Kidney epithelial cell (primary cell): ENCODE measurements at regions not wholly inside any gene's neighbourhood (a gene's known extent, or its start where the extent isn't known, plus 50 kb on each side); places are given as distances from the start of the nearest gene placed in this dataset.

Experiments
- DNase-seq: peaks from one replicate; pipeline ENCODE4 v3.0.0-alpha.2; 2010; ENCODE audit warnings: low read depth
- H3K27me3 ChIP-seq: 2 replicates; pipeline ENCODE4 v1.6.0; 2011; ENCODE audit warnings: low read length; ENCODE audit not compliant: control insufficient read depth, insufficient read depth
- H3K36me3 ChIP-seq: 2 replicates; pipeline ENCODE4 v1.5.1; 2011; ENCODE audit warnings: low read length; ENCODE audit not compliant: control insufficient read depth, insufficient read depth
- H3K4me3 ChIP-seq: 2 replicates; pipeline ENCODE4 v1.5.1; 2011; ENCODE audit warnings: low read depth, mild to moderate bottlenecking, control low read depth, low read length
- TF ChIP-seq, protein P1 (sequence below): IDR thresholded peaks from 2 replicates; pipeline ENCODE4 v1.5.1; 2011; ENCODE audit warnings: mild to moderate bottlenecking, moderate library complexity, low read length, control low read depth, inconsistent platforms; ENCODE audit not compliant: insufficient read depth, poor library complexity, severe bottlenecking

- Histone ChIP-seq H3K36me3 (no peaks in the 10 kb centered on the region), H3K4me3 (no peak overlapping the region), H3K27me3 (no peaks in the 10 kb centered on the region)
- DNase-seq, result no peak
- TF ChIP-seq, protein P1, sequence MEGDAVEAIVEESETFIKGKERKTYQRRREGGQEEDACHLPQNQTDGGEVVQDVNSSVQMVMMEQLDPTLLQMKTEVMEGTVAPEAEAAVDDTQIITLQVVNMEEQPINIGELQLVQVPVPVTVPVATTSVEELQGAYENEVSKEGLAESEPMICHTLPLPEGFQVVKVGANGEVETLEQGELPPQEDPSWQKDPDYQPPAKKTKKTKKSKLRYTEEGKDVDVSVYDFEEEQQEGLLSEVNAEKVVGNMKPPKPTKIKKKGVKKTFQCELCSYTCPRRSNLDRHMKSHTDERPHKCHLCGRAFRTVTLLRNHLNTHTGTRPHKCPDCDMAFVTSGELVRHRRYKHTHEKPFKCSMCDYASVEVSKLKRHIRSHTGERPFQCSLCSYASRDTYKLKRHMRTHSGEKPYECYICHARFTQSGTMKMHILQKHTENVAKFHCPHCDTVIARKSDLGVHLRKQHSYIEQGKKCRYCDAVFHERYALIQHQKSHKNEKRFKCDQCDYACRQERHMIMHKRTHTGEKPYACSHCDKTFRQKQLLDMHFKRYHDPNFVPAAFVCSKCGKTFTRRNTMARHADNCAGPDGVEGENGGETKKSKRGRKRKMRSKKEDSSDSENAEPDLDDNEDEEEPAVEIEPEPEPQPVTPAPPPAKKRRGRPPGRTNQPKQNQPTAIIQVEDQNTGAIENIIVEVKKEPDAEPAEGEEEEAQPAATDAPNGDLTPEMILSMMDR, result no peak
Observed at GRCh38 chr6:139777202-139777970, 402.9 kb upstream of the CITED2 start.

DNA sequence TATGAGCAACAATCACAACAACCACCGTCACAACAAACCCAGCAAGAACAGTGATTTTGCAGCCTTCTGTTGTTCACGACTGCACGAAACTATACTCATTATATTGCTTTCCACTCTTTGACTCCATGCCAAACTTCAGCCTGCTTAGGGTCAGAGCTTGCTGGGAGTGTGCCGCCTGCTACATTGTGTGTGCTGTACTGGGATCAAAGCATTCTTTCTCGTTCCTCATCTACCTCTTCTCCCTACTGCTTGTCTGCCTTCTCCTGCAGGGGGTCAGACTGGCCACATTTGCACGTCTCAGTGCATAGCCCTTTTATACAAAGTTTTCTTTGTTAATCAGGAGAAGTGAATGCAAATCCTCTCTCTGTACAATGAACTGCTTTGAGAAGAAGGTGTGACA lies 401.6 kb upstream of the CITED2 start:
- H3K36me3 ChIP-seq, result no peaks in the 10 kb centered on the region
- DNase-seq, result no peak
- no peak overlapping the region for H3K4me3 ChIP-seq
- H3K27me3 ChIP-seq, result no peaks in the 10 kb centered on the region
- TF ChIP-seq, protein P1, result no peak

GRCh38 chr6:139768196-139768595 lies 393.7 kb upstream of the CITED2 start:
- Histone ChIP-seq H3K27me3 (no peaks in the 10 kb centered on the region), H3K36me3 (no peaks in the 10 kb centered on the region), H3K4me3 (no peak overlapping the region)
- TF ChIP-seq, protein P1, result no peak
- DNase-seq, result no peak

DNA sequence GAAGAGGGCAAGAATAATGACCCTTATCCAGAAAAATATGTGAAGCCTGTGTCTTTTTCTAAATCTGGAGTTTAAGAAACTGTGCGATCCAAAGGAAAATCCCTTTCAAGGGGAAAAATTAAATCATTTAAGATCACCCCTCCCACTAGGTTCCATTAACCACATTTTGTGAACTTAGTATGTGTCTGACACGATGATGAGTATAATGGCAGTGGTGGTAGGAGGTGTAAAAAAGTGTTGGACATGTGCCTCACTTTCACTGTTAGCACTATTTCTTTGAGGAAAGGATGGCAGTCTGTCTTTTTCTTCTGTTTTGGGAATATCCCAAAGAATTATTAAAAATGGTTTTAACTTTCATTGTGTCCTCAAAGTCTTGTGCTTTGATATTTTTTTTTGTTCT lies 392.3 kb upstream of the CITED2 start:
- H3K4me3 ChIP-seq, result no peak overlapping the region
- TF ChIP-seq, protein P1, result no peak
- DNase-seq, result no peak
- H3K27me3 ChIP-seq, result no peaks in the 10 kb centered on the region
- H3K36me3 ChIP-seq, result no peaks in the 10 kb centered on the region

DNA sequence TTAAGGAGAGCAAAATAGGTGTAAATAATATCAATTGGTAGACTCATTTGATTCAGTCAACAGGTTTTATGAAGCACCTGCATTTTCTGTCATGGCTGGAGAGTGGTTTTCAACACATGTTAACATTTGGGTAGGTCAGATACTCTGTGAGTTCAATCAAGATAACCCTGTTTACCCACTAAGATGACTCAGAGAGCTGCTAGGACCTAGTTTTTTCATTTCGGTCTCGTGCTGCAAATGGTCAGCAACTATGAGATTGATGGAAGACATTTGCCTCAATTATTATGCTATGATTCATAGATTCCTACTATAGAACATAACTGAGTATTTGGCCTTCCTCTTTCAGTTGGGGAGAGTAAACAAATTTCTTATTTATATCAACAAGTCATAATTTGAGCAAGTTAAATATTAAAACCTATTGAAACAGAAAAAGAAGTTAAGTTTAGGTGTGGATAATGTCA lies 391.4 kb upstream of the CITED2 start:
- H3K4me3 ChIP-seq, result no peak overlapping the region
- H3K27me3 ChIP-seq, result no peaks in the 10 kb centered on the region
- H3K36me3 ChIP-seq, result no peaks in the 10 kb centered on the region
- no peak for DNase-seq
- TF ChIP-seq, protein P1, result no peak

GRCh38 chr6:139764498-139764986 lies 390.1 kb upstream of the CITED2 start:
- Histone ChIP-seq H3K4me3 (no peak overlapping the region), H3K36me3 (no peaks in the 10 kb centered on the region), H3K27me3 (no peaks in the 10 kb centered on the region)
- DNase-seq, result peak; percentile 98
- TF ChIP-seq, protein P1, result no peak
